Suppressor macrophage (primary cell): ENCODE measurements at regions not wholly inside any gene's neighbourhood (a gene's known extent, or its start where the extent isn't known, plus 50 kb on each side); places are given as distances from the start of the nearest gene placed in this dataset.
"Not testable (repeated sequence)": the region's sequence is repeated elsewhere in the genome, so short reads cannot be mapped to it uniquely, and the experiment has no call there.

Source experiments
- DNase-seq, 4 experiments: peaks; one replicate each; pipeline ENCODE4 v3.0.0-alpha.2; 2020 to 2022

DNA sequence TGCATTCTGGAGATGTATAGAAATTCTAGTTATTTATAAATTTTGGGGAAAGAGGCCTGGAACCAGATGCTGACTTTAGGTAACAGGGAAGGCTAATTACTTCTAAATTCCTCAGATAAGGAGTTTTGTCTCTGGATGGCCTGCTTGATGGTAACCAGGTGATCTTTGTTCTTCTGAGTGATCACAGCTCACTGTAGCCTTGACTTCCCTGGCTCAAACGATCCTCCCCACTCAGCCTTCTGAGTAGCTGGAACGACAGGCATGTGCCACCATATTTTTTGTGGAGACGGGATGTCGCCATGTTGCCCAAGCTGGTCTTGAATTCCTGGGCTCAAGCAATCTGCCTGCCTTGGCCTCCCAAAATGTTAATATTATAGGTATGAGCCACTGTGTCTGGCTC is 54.4 kb upstream of the MSH6 start:
- no peak for DNase-seq

- no peak for DNase-seq
These were observed 55.0 kb upstream of the MSH6 start for GRCh38 chr2:47727956-47728355.

DNA sequence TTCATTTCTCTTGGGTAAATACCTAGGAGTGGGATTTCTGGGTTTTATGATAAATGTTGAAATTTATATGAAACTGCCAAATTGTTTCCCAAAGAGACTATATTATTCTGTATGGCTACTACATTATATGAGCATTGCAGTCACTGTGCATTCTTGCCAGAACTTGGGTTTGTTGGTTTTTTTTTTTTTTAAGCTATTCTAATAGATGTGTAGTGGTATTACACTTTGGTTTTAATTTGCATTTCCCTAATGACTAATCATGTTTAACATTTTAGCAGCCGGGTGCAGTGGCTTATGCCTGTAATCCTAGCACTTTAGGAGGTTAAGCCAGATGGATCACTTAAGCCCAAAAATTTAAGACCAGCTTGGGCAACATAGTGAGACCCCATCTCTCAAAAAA is 56.0 kb upstream of the MSH6 start:
- not testable (repeated sequence) for DNase-seq

GRCh38 chr2:47725808-47726207 is 57.1 kb upstream of the MSH6 start:
- DNase-seq: no peak

DNA sequence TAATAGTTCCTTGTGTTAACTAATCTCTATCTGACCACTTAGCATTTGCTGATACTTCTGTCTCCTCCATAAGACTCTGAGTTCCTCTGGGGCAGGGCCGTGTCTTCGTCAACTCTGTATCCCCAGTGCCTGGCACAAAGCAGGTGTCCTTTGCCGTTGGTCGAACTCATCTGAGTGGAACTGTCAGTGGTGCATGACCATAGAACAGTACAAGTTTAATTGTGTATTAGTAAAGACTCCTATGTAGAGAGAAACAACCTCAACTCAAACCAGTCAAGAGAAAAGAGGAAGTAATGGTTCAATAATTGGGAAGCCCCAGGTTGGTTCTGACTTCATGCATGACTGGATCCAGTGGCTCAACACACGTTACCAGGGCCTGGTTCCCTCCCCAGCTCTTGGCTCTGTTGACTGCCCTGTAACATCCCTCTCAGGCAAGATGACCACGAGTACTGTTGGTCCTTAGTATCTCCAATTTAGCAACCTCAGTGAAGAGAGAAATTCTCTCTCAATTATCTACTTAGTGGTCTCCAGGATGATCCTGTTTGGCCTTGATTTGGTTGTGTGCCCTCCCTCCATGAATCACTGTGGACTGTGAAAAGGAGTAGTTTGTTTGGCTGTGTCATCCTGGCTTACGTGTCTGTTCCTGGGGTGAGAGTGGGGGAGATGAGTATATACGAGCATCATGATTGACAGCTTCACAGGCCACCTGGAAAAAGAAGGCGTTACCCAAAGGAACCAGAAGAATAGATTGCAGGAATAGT is 58.5 kb upstream of the MSH6 start:
- DNase-seq: peak; percentile 13 to 58 (median 42)

DNA sequence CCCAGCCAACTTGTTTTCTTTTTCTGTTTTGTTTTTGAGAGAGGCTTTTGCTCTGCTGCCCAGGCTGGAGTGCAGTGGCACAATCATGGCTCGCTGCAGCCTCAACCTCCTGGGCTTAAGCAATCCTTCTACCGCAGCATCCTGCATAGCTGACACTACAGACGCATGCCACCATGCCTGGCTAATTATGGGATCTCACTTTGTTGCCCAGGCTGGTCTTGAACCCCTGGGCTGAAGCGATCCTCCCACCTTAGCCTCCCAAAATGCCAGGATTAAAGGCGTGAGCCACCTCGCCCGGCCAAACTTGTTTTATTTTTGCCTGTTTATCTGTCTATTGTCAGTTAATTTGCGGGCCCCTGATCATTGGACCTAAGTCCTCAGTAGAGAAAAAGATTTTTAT is 61.6 kb upstream of the MSH6 start:
- DNase-seq: no peak

- DNase-seq: peak in 2 of 4 experiments; percentile 2 to 6
These were observed 62.4 kb upstream of the MSH6 start for GRCh38 chr2:47720559-47720958.

- peak; percentile 7 to 40 (median 35) for DNase-seq
These were observed 62.9 kb upstream of the MSH6 start for GRCh38 chr2:47720036-47720435.

DNA sequence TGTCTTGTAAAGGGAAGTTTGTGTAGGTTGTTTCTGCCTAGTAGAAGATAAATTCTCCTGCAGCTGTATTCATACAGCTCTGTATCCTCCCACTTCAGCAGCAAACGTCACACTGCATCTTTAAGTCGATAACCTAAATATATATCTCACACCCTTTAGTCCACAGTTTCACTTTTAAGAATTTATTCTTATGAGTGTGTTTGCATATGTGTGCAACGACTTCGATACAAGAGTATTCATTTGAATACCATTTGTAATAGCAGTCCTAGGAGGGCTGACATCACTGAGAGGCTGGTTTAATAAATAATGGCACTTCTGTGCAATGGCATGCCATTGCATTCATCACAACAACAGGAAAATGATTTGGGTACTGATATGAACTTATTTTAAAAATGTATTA is 63.8 kb upstream of the MSH6 start:
- no peak for DNase-seq

DNA sequence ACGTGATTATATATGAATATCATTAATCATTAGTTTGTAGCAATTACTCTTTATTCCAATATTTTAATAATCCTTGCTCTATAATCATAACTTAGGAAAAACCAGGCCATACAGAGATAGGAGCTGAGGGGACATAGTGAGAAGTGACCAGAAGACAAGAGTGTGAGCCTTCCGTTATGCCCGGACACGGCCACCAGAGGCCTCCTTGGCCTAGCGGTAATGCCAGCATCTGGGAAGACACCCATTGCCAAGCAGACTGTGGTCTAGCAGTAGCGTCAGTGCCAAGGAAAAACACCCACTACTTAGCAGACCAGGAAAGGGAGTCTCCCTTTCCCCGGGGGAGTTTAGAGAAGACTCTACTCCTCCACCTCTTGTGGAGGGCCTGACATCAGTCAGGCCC is 66.6 kb upstream of the MSH6 start:
- DNase-seq: not testable (repeated sequence)

DNA sequence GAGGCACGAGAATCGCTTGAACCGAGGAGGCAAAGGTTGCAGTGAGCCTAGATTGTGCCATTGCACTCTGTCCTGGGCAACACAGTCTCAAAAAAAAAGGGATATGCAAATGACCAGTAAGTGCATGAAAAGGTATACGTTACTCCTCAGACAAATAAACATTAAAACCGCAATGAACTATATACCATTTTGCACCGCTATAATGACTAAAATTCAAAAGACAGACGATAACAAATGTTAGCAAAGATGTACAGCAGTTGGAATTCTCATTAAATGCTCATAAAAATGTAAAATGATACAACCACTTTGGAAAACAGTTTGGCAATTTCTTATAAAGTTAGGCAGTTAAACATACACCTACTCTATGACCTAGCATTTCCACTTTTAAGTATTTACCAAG is 67.4 kb upstream of the MSH6 start:
- no peak for DNase-seq

DNA sequence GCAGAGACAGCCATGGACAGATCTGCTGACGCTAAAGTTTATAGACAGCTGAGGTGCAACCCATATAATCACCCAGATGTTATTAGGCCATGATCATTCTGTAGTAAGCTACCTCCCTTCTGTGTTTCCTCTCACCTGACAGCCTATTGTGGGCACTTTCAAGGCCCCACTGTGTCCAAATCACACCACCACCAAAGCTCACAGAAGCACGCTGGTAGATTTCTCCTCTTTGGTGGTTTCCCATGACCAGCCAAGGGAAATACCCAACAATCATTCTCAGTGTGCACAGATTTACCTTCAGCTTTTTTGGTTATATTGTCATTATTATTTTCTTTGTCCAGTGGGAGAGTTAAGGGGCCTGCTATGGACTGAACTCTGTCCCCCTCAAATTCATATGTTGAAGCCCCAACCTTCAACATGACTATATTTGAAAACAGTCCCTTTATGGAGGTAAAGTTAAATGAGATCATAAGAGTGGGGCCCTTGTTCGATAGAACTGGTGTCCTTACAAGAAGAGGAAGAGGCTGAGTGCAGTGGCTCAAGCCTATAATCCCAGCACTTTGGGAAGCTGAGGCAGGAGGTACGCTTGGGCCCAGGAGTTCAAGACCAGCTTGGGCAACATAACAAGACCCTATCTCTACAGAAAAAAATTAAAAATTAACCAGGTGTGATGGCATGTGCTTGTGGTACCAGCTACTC is 74.0 kb upstream of the MSH6 start:
- DNase-seq: no peak

GRCh38 chr2:47704287-47704686 is 78.7 kb upstream of the MSH6 start:
- DNase-seq: no peak

- DNase-seq: no peak
These were observed 83.3 kb upstream of the MSH6 start for GRCh38 chr2:47699533-47700215.

- not testable (repeated sequence) for DNase-seq
These were observed 84.4 kb upstream of the MSH6 start for GRCh38 chr2:47698436-47698972.

DNA sequence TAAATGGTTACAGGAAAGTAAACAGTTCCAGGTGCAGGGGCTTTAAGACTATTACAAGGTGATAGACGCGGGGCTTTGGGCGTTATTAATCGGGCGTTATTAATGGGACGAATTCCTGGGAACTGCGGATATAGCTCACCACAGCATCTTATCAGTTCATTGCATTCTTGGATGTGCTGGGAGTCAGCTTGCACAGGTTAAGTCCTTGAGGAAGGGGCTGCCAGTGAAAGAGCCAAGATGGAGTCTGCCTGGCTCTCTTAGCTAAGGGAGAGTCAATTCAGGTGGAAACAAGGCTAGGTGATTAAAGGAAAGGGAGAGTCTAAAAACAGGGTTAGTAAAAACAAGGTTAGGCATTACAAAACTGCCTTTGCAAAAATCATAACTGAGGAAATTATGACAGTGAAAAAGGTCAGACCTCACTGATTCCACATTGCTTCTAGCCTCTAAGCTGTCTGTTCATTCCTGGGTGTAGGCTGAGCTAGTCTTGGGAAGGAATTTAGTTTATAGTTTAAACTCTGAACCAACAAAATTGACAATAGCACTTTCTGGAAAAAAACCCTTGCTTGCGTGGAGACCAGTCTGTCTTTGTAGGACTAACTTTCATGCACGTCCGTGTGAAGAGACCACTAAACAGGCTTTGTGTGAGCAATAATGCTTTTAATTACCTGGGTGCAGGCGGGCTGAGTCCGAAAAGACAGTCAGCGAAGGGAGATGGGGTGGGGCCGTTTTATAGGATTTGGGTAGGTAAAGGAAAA is 85.1 kb upstream of the MSH6 start:
- not testable (repeated sequence) for DNase-seq

GRCh38 chr2:47697000-47697601 is 85.8 kb upstream of the MSH6 start:
- no peak for DNase-seq

GRCh38 chr2:47696478-47696831 is 86.5 kb upstream of the MSH6 start:
- DNase-seq: no peak

DNA sequence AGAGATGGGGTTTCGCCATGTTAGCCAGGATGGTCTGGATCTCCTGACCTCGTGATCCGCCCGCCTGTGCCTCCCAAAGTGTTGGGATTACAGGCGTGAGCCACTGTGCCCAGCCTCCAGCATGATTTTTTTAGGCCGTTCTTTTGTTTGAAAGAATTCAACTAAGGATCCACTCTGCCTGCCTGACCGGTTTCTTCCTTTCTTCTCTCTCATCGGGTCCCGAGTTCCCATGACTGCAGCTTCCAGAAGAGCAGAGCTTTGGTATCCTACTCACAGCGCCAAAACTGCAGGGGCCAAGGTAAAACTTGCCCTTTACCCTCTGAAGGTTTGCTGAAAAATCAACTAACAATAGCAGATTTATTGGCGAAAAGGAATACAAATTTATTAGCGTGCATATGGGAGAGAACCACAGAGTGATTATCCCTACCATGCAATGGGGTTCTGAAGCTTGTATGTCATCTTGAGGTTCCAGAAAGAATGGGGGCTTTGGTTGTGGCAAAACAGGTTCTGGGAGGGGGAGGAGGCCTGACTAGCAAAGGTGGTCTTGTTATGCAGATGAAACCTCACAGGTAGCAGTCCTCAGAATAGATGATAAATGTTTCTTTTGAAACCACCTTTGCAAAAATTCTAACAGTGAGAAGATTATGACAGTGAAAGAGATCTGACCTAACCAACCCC is 87.0 kb upstream of the MSH6 start:
- no peak for DNase-seq

DNA sequence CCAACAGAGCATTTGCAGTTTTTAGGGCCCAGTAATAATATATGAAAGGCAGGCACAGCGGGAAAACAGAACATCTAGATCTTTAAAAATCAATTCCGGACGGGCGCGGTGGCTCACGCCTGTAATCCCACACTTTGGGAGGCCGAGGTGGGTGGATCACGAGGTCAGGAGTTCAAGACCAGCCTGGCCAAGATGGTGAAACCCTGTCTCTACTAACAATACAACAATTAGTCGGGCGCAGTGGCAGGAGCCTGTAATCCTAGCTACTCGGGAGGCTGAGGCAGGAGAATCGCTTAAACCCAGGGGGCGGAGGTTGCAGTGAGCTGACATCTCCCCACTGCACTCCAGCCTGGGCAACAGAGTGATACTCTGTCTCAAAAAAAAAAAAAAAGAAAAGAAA is 88.5 kb upstream of the MSH6 start:
- not testable (repeated sequence) for DNase-seq

DNA sequence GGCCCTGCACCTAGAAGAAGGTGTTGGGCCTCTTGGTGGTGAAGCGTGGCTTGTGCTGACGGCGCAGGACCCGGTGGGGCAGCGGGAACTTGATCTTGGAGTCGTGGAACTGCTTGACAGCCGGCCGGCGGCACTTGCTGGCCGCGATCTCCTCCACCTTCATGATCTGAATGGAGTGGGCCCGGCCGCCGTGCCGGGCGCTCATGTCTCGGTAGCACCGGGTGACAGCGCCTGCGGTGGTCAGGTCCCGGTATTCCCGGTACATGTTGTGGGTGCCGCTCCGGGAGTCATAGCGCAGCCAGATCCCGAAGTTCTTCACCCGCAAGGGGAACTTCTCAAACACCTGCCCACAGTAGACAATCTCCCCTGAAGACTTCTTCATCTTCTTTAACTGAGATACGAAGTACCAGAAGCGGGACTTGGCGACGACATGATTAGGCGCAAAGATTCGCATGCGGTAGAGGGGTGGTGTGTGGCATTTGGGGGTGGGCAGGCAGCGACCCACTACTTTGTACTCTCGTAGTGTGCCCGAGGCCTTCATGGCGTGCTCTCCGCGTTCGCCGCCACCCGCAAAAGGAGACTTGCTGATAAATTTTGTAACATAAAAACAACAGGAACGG is 92.1 kb upstream of the MSH6 start:
- not testable (repeated sequence) for DNase-seq
